ENCODE measurements at regions not wholly inside any gene's neighbourhood (a gene's known extent, or its start where the extent isn't known, plus 50 kb on each side); places are given as distances from the start of the nearest gene placed in this dataset.
"Not testable (repeated sequence)": the region's sequence is repeated elsewhere in the genome, so short reads cannot be mapped to it uniquely, and the experiment has no call there.

- H3K4me1 ChIP-seq (ENCODE audit: control insufficient read depth, insufficient read depth, low read length); H3K9me3 ChIP-seq (ENCODE audit: control insufficient read depth, insufficient read depth, low read length); H3K36me3 ChIP-seq (ENCODE audit: control insufficient read depth, insufficient read depth, low read length); H3K27me3 ChIP-seq (ENCODE audit: control insufficient read depth, insufficient read depth, low read length); H2BK20ac ChIP-seq (ENCODE audit: low read depth, low read length); H3K9me1 ChIP-seq (ENCODE audit: insufficient read depth, low read length); H3K56ac ChIP-seq (ENCODE audit: extremely low read depth, insufficient read depth, low read length); H2AK9ac ChIP-seq (replicated peaks; ENCODE audit: low read depth, low read length, poor library complexity); H3K4ac ChIP-seq (ENCODE audit: low read depth, low read length); H3K23ac ChIP-seq (ENCODE audit: low read depth, low read length); ATAC-seq (ENCODE audit: low read depth); dilution Hi-C loops (cut with HindIII; ENCODE audit: low sequenced_read_pairs, unreplicated experiment); intact Hi-C loops (cut with micrococcal nuclease); H2BK15ac ChIP-seq (ENCODE audit: low read depth, low read length); H3K14ac ChIP-seq (replicated peaks; ENCODE audit: low read depth, low read length); H3K79me1 ChIP-seq (ENCODE audit: low read depth in 1 of 2, low read length in 2 of 2); DNase-seq; H2AK5ac ChIP-seq (ENCODE audit: low read depth, low read length); BruUV-seq (replicated peaks); H2AFZ ChIP-seq (replicated peaks; ENCODE audit: low read length, poor library complexity); POLR2A ChIA-PET (ENCODE audit: unreplicated experiment); H3K27ac ChIP-seq (ENCODE audit: insufficient read depth, low read length); H3K4me3 ChIP-seq (ENCODE audit: insufficient read depth, low read depth, low read length); H3K4me2 ChIP-seq (ENCODE audit: low read depth, low read length); H2BK120ac ChIP-seq (ENCODE audit: low read depth, low read length); in situ Hi-C loops (cut with MboI; ENCODE audit: low sequenced_read_pairs); H2BK5ac ChIP-seq (ENCODE audit: low read depth, low read length, poor library complexity, severe bottlenecking); H4K20me1 ChIP-seq (ENCODE audit: insufficient read depth, low read length); H3K18ac ChIP-seq (ENCODE audit: low read depth, low read length); H4K5ac ChIP-seq (ENCODE audit: low read depth, low read length); H4K91ac ChIP-seq (ENCODE audit: insufficient read depth, low read depth, low read length); H3K9ac ChIP-seq (ENCODE audit: low read depth, low read length); H4K8ac ChIP-seq (ENCODE audit: low read depth in 2 of 2, low read length in 2 of 2); CTCF ChIA-PET: not testable (repeated sequence)
- no CpG with 5 or more reads among the region's 1 CpG for WGBS, 2 experiments (ENCODE audit: extremely low coverage in 2 of 2, insufficient read length in 1 of 2)
Observed at GRCh38 chrX:823073-823472, 192.5 kb downstream of the SHOX start.
